ENCODE measurements at regions not wholly inside any gene's neighbourhood (a gene's known extent, or its start where the extent isn't known, plus 50 kb on each side); places are given as distances from the start of the nearest gene placed in this dataset.
A peak's percentile ranks its signal among the peaks of the same experiment; 100 is the strongest.

- DNase-seq (ENCODE audit: low read depth) = no peak
Measured at GRCh38 chr10:3016016-3016415, 51.3 kb upstream of the PFKP start.

DNA sequence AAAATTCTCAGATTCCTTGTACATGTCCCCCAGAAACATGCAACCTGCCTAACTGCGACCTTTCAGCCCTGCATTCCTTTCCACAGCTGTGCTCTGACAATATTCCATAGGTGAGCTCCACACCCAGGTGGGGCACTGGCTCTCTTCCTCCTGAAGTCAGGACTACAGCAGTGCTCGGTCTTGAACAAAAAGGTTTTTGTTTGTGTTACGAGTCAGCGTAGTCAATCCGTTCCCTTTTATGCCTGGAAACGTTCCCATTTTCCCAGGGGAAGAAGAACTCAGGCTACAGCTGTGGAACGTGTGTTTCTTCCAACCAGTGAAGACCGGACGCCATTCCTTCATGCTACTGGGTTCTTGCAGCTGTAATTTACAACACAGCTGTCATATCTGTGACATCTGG, 52.4 kb upstream of the PFKP start:
- peak; percentile 11 for DNase-seq (ENCODE audit: low read depth)

DNA sequence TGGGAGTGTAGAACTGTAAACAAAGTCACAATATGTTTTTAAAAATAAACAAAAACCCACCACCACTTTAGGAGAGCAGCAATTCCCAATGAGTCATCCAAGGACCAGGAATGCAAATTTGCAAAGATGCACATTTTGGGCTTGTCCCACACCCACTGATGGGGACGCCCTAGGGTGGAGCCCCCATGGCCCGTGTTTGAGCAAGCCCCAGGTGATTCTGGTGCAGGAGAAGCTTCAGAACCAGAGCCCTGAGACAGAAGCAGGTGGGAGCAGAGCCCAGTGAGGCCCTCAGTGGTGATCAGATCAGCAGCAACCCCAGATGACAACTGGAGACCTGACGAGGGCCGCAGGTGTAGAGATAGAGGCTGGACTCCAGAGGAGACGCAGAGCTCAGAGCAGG, 55.1 kb upstream of the PFKP start:
- no peak for DNase-seq (ENCODE audit: low read depth)

- no peak for DNase-seq (ENCODE audit: low read depth)
Measured at GRCh38 chr10:3010816-3011460, 56.4 kb upstream of the PFKP start.

- no peak for DNase-seq (ENCODE audit: low read depth)
Measured at GRCh38 chr10:3010334-3010733, 57.0 kb upstream of the PFKP start.

- no peak for DNase-seq (ENCODE audit: low read depth)
Measured at GRCh38 chr10:3009341-3009740, 58.0 kb upstream of the PFKP start.

- no peak for DNase-seq (ENCODE audit: low read depth)
Measured at GRCh38 chr10:3008518-3009195, 58.7 kb upstream of the PFKP start.

DNA sequence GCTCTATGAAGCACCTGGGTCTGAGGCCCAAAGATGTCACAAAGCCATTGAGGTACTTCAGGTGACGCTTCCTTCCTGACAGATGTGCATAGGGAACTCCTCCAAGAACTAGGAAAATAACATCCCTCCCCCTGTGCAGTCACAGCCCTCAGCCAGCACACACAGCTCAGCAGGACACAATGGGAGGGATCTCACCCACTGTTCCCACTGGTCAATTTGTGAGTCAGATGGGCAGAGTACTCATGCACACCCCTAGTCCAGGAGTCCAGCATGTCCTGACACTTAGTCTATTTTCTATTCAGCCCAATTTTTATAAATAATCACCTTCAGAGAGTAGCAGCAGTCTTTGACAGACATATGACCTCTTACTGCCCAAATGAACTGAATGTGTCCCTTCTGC, 60.7 kb upstream of the PFKP start:
- no peak for DNase-seq (ENCODE audit: low read depth)

GRCh38 chr10:3006093-3006492, 61.3 kb upstream of the PFKP start:
- no peak for DNase-seq (ENCODE audit: low read depth)

- no peak for DNase-seq (ENCODE audit: low read depth)
Measured at GRCh38 chr10:3002304-3002703, 65.0 kb upstream of the PFKP start.

DNA sequence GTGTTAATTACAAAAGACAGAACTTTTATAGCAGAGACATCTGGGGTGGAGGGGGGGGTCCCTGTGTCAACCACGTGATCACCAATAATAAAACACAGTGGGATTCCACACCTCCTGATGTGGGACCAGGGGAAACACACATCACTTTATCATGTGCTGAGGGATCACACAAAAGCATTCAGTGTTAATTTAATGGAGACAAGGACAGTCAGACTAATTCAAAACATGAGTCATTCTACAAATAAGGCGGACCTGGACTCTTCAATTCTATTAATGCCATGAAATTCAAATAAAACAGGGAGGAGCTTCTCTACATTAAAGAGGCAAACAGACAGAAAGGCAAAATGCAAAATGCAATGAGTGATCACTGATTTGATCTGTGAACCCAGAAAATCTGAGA, 67.3 kb upstream of the PFKP start:
- DNase-seq (ENCODE audit: low read depth) = no peak

DNA sequence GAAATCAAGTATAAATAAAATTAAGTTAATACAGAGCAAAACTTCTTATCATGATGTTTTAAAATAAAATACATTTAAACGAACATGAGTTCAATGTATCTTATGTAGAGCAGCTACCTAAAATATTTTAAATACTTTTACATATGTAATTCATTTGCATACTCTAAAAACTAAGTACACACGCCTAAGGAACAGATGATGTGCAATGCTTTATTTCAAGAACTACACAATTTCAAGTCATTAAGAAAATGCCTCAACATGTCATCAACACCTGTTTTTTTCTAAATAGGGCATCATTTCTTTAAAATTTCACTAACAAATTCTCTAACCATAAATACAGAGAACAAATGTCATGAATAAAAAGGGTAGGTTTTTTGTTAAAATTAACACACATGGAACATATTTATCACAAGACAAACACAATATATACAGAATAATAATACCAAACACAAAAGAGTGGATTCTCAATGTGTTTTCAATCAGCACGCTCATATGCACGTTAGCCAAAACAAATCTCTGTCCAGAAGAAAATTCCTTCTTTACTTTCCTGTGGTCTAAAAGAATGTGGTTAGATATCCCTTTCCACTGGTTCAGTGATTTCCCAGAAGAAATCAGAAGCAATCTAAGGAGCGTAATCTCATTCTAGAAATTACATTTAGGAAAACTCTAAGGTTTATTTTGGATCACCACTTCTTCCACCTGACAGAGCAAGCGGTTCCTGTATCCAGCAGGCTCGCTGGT, 73.0 kb upstream of the PFKP start:
- no peak for DNase-seq (ENCODE audit: low read depth)

GRCh38 chr10:2993636-2994035, 73.7 kb upstream of the PFKP start:
- DNase-seq (ENCODE audit: low read depth) = no peak

DNA sequence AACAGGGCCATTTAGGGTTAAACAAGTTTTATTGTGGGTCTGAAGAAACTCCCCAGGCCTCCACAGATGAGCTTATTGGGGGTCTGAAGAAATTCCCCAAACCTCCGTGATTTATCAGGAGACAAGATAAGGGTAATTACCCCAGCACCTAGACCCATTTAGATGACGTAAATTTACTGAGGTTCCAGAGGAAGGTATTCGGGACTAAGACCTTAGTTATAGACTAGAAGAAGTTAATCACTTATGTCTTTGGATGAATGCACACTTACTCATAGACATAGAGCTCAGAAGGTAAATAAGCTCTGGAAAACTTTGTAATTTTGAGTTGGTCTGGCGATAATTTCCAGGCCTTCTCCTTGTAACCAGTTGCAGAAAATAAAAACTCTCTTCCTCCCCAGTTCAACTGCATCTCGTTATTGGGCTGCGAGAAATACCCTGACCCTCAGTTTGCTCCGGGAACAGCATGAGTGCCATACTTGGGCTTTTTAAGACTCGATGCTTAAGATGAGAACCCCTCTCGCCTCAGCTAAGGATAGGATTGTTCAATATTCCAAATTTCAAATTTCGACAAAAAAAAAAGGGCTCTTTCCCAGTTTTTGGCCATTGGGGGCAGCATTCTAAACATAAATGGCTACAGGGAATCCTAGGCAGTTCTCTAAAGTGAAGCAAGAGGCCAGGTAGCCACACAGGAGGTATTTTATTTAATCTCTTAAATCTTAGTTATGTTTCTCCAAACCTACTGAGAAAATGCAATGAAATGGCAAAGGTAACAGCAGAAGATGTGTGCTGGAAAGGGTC, 74.7 kb upstream of the PFKP start:
- no peak for DNase-seq (ENCODE audit: low read depth)

DNA sequence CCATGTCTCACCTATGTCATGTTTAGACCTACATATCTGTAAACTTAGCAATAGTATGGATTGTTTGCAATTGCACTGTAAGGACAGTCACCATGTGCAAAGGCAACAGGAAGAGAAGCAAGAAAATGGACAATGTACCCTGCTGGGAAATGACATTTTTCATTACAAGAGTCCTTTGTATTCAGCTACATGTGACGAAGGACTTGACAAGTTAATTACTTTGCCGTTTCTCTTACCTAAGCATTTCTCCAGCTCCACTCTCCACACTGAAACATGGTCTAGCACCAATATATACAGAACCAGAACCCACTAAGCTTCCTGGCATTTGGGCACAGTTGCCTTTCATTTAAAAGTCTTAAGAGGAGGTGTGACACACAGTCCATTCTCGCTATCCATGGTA, 76.6 kb upstream of the PFKP start:
- no peak for DNase-seq (ENCODE audit: low read depth)

- DNase-seq (ENCODE audit: low read depth) = no peak
Measured at GRCh38 chr10:2989292-2989947, 77.9 kb upstream of the PFKP start.

GRCh38 chr10:2987185-2987768, 80.1 kb upstream of the PFKP start:
- no peak for DNase-seq (ENCODE audit: low read depth)

DNA sequence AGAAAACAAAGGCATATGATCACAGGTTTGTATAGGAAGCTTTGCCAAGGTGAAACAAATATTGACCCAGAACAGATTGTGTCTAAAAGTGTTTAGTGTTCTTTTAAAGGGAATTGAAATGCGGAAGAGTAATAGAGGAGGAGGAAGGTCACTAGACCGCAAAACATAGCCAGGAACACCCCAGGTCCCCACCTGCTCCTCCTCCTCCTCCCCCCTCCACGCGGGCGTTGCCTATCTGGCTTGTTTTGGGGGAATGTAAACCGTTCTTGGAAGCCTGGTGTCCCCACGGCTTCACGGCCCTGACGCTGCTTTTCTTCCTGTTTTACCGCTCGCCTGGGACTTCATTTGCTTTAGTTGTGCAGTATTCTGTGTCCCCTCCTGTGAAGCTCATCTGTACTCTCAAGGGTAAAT, 81.0 kb upstream of the PFKP start:
- no peak for DNase-seq (ENCODE audit: low read depth)

GRCh38 chr10:2985729-2986232, 81.6 kb upstream of the PFKP start:
- DNase-seq (ENCODE audit: low read depth) = no peak

- no peak for DNase-seq (ENCODE audit: low read depth)
Measured at GRCh38 chr10:2984682-2985081, 82.7 kb upstream of the PFKP start.

DNA sequence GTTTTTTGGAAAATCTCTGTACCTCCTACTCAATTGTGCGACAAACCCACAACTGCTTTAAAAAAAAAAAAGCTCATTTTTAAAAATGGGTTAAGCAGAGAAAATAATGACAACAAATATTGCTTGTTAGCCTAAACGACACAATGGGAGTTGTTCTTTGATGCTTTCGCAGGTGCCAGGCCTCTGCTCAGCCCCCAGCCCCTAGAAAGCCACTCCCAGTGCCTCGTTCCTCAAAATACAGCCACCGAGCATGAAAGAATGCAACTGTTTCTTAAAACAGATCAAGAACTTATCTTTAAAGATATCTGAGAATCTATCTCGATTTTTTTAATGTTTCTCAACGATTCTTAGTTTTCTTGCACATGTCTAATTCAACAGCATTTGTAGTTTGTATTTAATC, 85.2 kb upstream of the PFKP start:
- no peak for DNase-seq (ENCODE audit: low read depth)
